Chondrocyte (in vitro differentiated cells): ENCODE measurements at regions not wholly inside any gene's neighbourhood (a gene's known extent, or its start where the extent isn't known, plus 50 kb on each side); places are given as distances from the start of the nearest gene placed in this dataset.
"Not testable (repeated sequence)": the region's sequence is repeated elsewhere in the genome, so short reads cannot be mapped to it uniquely, and the experiment has no call there.

Experiments used
- DNase-seq: peaks from one replicate; pipeline ENCODE4 v3.0.0; 2021; ENCODE audit warnings: mixed read lengths, low spot score
- H3K27ac Mint-ChIP-seq: one replicate; pipeline ENCODE4 v1.8.0; 2021; ENCODE audit warnings: mild to moderate bottlenecking, moderate library complexity, mixed read lengths; ENCODE audit not compliant: unreplicated experiment
- H3K27me3 Mint-ChIP-seq: 2 replicates; pipeline ENCODE4 v1.8.0; 2021; ENCODE audit warnings: low read depth, mixed read lengths
- H3K36me3 Mint-ChIP-seq: 2 replicates; pipeline ENCODE4 v1.8.0; 2021; ENCODE audit warnings: low read depth, mixed read lengths
- H3K4me1 Mint-ChIP-seq: 2 replicates; pipeline ENCODE4 v1.8.0; 2021; ENCODE audit warnings: low read depth, mild to moderate bottlenecking, mixed read lengths
- H3K4me3 Mint-ChIP-seq: one replicate; pipeline ENCODE4 v1.8.0; 2021; ENCODE audit warnings: mild to moderate bottlenecking, moderate library complexity, mixed read lengths; ENCODE audit not compliant: unreplicated experiment
- H3K9me3 Mint-ChIP-seq: 2 replicates; pipeline ENCODE4 v1.8.0; 2021; ENCODE audit warnings: low read depth, mixed read lengths
- TF ChIP-seq, protein P1 (sequence below): fragments of 200-600 bp; sonication (generic); IDR thresholded peaks from 2 replicates; pipeline ENCODE4 v1.5.0; 2021; ENCODE audit warnings: antibody characterized with exemption, mild to moderate bottlenecking, moderate library complexity

DNA sequence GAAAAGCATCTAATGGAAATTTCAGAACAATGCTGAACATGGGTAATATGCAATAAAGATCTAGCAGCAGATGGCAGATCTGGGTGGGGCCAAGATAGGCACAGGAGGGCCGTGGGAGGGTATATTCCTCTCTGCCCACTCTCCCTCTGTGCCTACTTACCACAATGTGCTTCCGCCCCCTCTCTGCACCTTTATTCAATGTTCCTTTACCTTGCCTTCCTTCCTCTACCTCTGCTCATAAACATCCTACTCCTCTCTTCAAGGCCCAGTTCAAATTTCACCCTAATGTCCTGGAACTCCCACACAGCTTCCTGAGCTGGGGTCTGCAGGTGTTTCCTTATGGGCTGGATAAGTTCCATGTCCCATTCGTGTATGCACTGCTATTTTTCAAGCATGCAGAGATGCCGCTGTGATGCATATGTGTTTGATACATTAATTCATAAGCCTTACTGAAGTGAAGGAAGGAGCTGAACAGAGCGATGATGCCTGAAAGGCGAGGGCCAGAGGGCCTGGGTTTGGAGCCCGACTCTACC lies 65.6 kb upstream of the EDEM3 start:
- no peak for DNase-seq
- H3K36me3 Mint-ChIP-seq = peaks cover 44% of the 10 kb centered on the region
- no peak overlapping the region for H3K4me3 Mint-ChIP-seq
- no peak overlapping the region for H3K27ac Mint-ChIP-seq
- H3K27me3 Mint-ChIP-seq = no peaks in the 10 kb centered on the region
- H3K4me1 Mint-ChIP-seq = peaks cover 3% of the 10 kb centered on the region
- TF ChIP-seq, protein P1, sequence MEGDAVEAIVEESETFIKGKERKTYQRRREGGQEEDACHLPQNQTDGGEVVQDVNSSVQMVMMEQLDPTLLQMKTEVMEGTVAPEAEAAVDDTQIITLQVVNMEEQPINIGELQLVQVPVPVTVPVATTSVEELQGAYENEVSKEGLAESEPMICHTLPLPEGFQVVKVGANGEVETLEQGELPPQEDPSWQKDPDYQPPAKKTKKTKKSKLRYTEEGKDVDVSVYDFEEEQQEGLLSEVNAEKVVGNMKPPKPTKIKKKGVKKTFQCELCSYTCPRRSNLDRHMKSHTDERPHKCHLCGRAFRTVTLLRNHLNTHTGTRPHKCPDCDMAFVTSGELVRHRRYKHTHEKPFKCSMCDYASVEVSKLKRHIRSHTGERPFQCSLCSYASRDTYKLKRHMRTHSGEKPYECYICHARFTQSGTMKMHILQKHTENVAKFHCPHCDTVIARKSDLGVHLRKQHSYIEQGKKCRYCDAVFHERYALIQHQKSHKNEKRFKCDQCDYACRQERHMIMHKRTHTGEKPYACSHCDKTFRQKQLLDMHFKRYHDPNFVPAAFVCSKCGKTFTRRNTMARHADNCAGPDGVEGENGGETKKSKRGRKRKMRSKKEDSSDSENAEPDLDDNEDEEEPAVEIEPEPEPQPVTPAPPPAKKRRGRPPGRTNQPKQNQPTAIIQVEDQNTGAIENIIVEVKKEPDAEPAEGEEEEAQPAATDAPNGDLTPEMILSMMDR = no peak
- peaks cover 3% of the 10 kb centered on the region for H3K9me3 Mint-ChIP-seq

DNA sequence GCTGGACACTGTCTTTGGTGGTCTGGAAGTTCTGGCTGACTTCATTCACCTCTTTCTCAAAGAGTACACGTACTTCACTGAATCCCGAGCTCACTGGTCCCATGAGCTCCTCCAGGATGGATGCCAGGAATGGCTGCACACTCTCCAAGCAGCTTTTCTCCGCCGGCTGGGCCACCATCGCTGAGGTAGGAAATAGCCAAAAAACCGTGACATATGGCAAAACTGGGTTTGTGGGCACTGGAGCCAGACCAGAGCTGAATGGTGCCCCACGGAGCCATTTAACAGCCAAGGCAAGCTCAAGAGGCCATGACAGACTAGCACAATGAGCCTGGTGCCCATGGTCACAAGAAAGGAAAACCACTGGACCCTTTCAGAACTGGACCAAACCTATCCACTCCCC lies 64.0 kb upstream of the EDEM3 start:
- no peak for DNase-seq
- Mint-ChIP-seq H3K27ac (no peak overlapping the region), H3K36me3 (peaks cover 43% of the 10 kb centered on the region)

DNA sequence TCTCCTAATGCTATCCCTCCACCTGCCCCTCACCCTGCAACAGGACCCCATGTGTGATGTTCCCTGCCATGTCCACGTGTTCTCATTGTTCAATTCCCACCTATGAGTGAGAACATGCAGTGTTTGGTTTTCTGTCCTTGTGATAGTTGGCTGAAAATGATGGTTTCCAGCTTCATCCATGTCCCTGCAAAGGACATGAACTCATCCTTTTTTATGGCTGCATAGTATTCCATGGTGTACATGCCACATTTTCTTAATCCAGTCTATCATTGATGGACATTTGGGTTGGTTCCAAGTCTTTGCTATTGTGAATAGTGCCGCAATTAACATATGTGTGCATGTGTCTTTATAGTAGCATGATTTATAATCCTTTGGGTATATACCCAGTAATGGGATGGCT lies 62.3 kb upstream of the EDEM3 start:
- H3K27me3 Mint-ChIP-seq, H3K27ac Mint-ChIP-seq, DNase-seq, H3K4me1 Mint-ChIP-seq, H3K4me3 Mint-ChIP-seq, H3K9me3 Mint-ChIP-seq: not testable (repeated sequence)
- H3K36me3 Mint-ChIP-seq = peaks cover 34% of the 10 kb centered on the region

More for the DNA sequence above, 64.0 kb upstream of the EDEM3 start:
- Mint-ChIP-seq H3K27me3 (no peaks in the 10 kb centered on the region), H3K9me3 (peaks cover 3% of the 10 kb centered on the region), H3K4me3 (no peak overlapping the region), H3K4me1 (no peaks in the 10 kb centered on the region)
- TF ChIP-seq, protein P1 = no peak

DNA sequence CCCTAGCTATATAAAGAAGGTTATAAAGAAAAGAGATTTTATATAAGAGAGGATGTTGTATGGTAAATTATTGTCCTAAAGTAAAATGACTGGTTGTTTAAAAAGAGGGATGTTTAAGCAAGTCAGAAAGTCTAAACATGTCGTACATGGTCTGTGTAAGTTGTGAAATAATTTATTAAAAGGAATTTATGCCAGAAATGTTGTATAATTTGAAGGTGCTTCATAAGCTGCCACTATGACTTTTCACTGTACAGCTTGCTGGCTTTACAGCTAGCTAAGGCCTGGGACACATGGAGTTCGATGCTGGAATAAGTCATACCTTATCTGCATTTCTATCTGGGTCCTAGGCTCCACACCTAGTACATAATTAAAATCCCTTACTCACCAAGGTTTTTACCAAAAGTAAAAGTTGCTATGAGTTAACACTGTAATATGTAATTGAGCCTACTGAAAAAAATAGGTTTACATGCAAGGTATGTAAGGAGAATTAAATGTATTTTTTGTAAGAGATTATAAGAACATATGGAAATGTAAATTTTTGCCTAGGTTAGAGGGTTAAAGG lies 59.0 kb upstream of the EDEM3 start:
- Mint-ChIP-seq H3K4me3 (no peak overlapping the region), H3K4me1 (no peaks in the 10 kb centered on the region), H3K36me3 (peaks cover 18% of the 10 kb centered on the region), H3K27me3 (no peaks in the 10 kb centered on the region), H3K27ac (no peak overlapping the region), H3K9me3 (peaks cover 3% of the 10 kb centered on the region)
- TF ChIP-seq, protein P1 = no peak
- no peak for DNase-seq

DNA sequence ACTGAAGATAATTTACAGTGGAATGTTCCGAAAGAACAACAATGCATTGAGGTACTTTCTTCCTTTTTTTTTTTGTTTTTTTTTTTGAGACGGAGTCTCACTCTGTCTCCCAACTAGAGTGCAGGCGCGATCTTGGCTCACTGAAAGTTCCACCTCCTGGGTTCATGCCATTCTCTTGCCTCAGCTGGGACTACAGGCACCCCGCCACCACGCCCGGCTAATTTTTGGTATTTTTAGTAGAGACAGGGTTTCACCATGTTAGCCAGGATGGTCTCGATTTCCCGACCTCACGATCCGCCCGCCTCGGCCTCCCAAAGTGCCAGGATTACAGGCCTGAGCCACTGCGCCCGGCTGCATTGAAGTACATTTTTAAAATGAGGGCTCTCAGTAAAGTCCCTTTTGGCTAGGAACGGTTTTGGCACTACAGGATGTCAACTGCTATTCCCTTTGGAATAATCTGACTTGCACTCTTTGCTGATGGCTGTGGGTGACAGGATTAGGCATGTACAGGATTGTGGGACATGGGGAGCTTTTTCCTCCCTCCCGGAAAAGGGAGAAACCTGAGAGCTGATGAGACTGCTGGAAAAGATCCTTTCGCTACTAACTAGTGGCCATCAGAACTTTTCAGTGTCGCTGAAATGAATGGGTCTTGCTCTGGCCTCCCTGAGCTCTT lies 56.9 kb upstream of the EDEM3 start:
- no peak for DNase-seq
- Mint-ChIP-seq H3K9me3 (no peaks in the 10 kb centered on the region), H3K36me3 (peaks cover 11% of the 10 kb centered on the region), H3K4me3 (no peak overlapping the region), H3K27ac (no peak overlapping the region), H3K27me3 (no peaks in the 10 kb centered on the region), H3K4me1 (no peaks in the 10 kb centered on the region)
- TF ChIP-seq, protein P1 = no peak
